ENCODE measurements at regions not wholly inside any gene's neighbourhood (a gene's known extent, or its start where the extent isn't known, plus 50 kb on each side); places are given as distances from the start of the nearest gene placed in this dataset.

DNA sequence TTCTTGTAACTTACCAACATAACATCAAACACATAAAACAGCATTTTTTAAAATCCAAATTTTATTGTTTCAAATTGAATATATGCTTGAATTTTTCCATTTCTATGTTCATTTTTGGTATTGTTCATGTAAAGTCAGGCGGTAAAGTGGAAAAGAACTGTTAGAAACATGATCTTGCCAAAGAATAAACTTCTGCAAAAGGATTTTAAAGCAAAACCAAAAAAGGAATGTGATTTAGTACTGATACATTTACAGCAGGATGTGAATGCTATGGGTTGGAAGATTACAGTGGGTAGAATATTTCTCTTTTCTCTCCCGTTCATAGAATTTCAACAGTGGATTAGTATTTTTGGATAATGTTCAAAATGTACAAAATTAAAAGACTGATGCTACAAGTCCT lies 277.2 kb upstream of the MPDZ start:
- Histone ChIP-seq H3K27me3 (ENCODE audit: low read depth, low read length) (no peaks in the 10 kb centered on the region), H3K9ac (ENCODE audit: low read length) (no peak overlapping the region), H3K4me2 (ENCODE audit: low read length) (no peak overlapping the region), H3K9me3 (ENCODE audit: insufficient read depth, low read length) (no peaks in the 10 kb centered on the region), H3K4me3 (ENCODE audit: low read length) (no peak overlapping the region), H2AFZ (ENCODE audit: low read depth, low read length) (no peak overlapping the region), H4K20me1 (ENCODE audit: insufficient read depth, low read length) (no peaks in the 10 kb centered on the region), H3K79me2 (ENCODE audit: low read length) (no peaks in the 10 kb centered on the region), H3K27ac (ENCODE audit: low read length) (no peak overlapping the region), H3K36me3 (replicated peaks; ENCODE audit: low read depth, low read length) (no peaks in the 10 kb centered on the region), H3K4me1 (ENCODE audit: low read length) (no peaks in the 10 kb centered on the region)
- TF ChIP-seq, protein P1, sequence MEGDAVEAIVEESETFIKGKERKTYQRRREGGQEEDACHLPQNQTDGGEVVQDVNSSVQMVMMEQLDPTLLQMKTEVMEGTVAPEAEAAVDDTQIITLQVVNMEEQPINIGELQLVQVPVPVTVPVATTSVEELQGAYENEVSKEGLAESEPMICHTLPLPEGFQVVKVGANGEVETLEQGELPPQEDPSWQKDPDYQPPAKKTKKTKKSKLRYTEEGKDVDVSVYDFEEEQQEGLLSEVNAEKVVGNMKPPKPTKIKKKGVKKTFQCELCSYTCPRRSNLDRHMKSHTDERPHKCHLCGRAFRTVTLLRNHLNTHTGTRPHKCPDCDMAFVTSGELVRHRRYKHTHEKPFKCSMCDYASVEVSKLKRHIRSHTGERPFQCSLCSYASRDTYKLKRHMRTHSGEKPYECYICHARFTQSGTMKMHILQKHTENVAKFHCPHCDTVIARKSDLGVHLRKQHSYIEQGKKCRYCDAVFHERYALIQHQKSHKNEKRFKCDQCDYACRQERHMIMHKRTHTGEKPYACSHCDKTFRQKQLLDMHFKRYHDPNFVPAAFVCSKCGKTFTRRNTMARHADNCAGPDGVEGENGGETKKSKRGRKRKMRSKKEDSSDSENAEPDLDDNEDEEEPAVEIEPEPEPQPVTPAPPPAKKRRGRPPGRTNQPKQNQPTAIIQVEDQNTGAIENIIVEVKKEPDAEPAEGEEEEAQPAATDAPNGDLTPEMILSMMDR (IDR thresholded peaks at IDR 0.05; ENCODE audit: low read depth, low read length): no peak
- no peak for TF ChIP-seq EZH2phosphoT487 (IDR thresholded peaks at IDR 0.05; ENCODE audit: low read depth)

DNA sequence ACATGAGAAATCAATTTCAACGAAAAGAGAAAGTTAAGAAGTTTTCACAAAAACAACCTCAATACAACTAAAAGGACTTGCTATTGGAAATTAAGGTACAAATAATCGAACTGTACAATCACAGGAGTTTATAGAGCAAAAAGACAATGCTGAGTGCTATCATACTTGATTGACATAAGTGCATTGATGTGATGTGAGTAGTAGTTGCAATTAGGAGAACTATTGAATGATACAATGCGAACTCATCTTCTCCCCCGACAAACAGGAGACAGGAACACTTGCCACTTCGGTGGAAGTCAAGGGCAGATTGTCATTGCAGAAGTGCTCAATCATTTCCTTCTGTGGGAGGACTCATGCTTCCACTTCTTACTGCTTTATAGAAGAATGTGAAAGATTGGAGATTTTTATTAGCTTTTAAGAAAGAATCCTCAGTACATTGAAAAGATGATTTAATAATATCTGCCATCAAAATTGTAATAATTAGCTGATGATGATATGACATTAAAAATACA lies 276.6 kb upstream of the MPDZ start:
- Histone ChIP-seq H3K4me3 (ENCODE audit: low read length) (no peak overlapping the region), H4K20me1 (ENCODE audit: insufficient read depth, low read length) (no peaks in the 10 kb centered on the region), H3K27ac (ENCODE audit: low read length) (no peak overlapping the region), H3K36me3 (replicated peaks; ENCODE audit: low read depth, low read length) (no peaks in the 10 kb centered on the region), H3K9ac (ENCODE audit: low read length) (no peak overlapping the region), H3K9me3 (ENCODE audit: insufficient read depth, low read length) (no peaks in the 10 kb centered on the region), H3K4me2 (ENCODE audit: low read length) (no peak overlapping the region), H3K79me2 (ENCODE audit: low read length) (no peaks in the 10 kb centered on the region), H3K27me3 (ENCODE audit: low read depth, low read length) (no peaks in the 10 kb centered on the region), H2AFZ (ENCODE audit: low read depth, low read length) (no peak overlapping the region), H3K4me1 (ENCODE audit: low read length) (no peaks in the 10 kb centered on the region)
- no peak for TF ChIP-seq EZH2phosphoT487 (IDR thresholded peaks at IDR 0.05; ENCODE audit: low read depth)
- TF ChIP-seq, protein P1 (IDR thresholded peaks at IDR 0.05; ENCODE audit: low read depth, low read length): no peak

- Histone ChIP-seq H3K9ac (ENCODE audit: low read length) (no peak overlapping the region), H4K20me1 (ENCODE audit: insufficient read depth, low read length) (no peaks in the 10 kb centered on the region), H2AFZ (ENCODE audit: low read depth, low read length) (no peak overlapping the region), H3K4me3 (ENCODE audit: low read length) (no peak overlapping the region), H3K27me3 (ENCODE audit: low read depth, low read length) (no peaks in the 10 kb centered on the region), H3K79me2 (ENCODE audit: low read length) (no peaks in the 10 kb centered on the region), H3K9me3 (ENCODE audit: insufficient read depth, low read length) (no peaks in the 10 kb centered on the region), H3K36me3 (replicated peaks; ENCODE audit: low read depth, low read length) (no peaks in the 10 kb centered on the region), H3K27ac (ENCODE audit: low read length) (no peak overlapping the region), H3K4me1 (ENCODE audit: low read length) (no peaks in the 10 kb centered on the region), H3K4me2 (ENCODE audit: low read length) (no peak overlapping the region)
- no peak for TF ChIP-seq EZH2phosphoT487 (IDR thresholded peaks at IDR 0.05; ENCODE audit: low read depth)
- TF ChIP-seq, protein P1 (IDR thresholded peaks at IDR 0.05; ENCODE audit: low read depth, low read length): no peak
These were observed 276.0 kb upstream of the MPDZ start for GRCh38 chr9:13555516-13555915.

GRCh38 chr9:13554626-13555025 lies 275.1 kb upstream of the MPDZ start:
- no peaks in the 10 kb centered on the region for H3K27me3 ChIP-seq (ENCODE audit: low read depth, low read length)
- H2AFZ ChIP-seq (ENCODE audit: low read depth, low read length): no peak overlapping the region
- H3K36me3 ChIP-seq (replicated peaks; ENCODE audit: low read depth, low read length): no peaks in the 10 kb centered on the region
- H4K20me1 ChIP-seq (ENCODE audit: insufficient read depth, low read length): no peaks in the 10 kb centered on the region
- H3K9ac ChIP-seq (ENCODE audit: low read length): no peak overlapping the region
- H3K9me3 ChIP-seq (ENCODE audit: insufficient read depth, low read length): no peaks in the 10 kb centered on the region
- H3K4me2 ChIP-seq (ENCODE audit: low read length): no peak overlapping the region
- no peaks in the 10 kb centered on the region for H3K79me2 ChIP-seq (ENCODE audit: low read length)
- no peak overlapping the region for H3K4me3 ChIP-seq (ENCODE audit: low read length)
- H3K27ac ChIP-seq (ENCODE audit: low read length): no peak overlapping the region
- no peaks in the 10 kb centered on the region for H3K4me1 ChIP-seq (ENCODE audit: low read length)
- no peak for TF ChIP-seq EZH2phosphoT487 (IDR thresholded peaks at IDR 0.05; ENCODE audit: low read depth)

Data from OCI-LY3 (cell line).